ENCODE measurements at regions not wholly inside any gene's neighbourhood (a gene's known extent, or its start where the extent isn't known, plus 50 kb on each side); places are given as distances from the start of the nearest gene placed in this dataset.

DNA sequence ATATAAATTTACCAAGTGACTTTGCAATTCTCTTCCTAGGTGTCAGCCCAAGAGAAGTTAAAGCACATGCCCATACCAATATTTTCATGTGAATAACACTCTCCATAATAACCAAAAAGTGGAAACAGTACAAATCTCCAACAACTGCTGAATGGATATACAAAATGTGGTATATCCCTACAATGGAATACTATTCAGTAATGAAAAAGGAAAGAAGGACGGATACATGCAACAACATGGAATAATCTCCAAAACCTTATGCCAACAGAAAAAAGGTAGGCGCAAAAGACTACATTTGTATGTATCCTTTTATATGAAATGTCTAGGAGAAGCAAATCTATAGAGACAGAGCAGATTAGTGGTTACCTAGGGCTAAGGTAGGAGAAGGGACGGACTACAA lies 487.7 kb upstream of the ID4 start:
- TF ChIP-seq, protein P1, sequence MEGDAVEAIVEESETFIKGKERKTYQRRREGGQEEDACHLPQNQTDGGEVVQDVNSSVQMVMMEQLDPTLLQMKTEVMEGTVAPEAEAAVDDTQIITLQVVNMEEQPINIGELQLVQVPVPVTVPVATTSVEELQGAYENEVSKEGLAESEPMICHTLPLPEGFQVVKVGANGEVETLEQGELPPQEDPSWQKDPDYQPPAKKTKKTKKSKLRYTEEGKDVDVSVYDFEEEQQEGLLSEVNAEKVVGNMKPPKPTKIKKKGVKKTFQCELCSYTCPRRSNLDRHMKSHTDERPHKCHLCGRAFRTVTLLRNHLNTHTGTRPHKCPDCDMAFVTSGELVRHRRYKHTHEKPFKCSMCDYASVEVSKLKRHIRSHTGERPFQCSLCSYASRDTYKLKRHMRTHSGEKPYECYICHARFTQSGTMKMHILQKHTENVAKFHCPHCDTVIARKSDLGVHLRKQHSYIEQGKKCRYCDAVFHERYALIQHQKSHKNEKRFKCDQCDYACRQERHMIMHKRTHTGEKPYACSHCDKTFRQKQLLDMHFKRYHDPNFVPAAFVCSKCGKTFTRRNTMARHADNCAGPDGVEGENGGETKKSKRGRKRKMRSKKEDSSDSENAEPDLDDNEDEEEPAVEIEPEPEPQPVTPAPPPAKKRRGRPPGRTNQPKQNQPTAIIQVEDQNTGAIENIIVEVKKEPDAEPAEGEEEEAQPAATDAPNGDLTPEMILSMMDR (IDR thresholded peaks at IDR 0.05) = no peak
- H3K9ac ChIP-seq (ENCODE audit: low read depth in 2 of 2, low read length in 2 of 2) = no peak overlapping the region
- intact Hi-C loops (cut with DNase I) = no loop called here

DNA sequence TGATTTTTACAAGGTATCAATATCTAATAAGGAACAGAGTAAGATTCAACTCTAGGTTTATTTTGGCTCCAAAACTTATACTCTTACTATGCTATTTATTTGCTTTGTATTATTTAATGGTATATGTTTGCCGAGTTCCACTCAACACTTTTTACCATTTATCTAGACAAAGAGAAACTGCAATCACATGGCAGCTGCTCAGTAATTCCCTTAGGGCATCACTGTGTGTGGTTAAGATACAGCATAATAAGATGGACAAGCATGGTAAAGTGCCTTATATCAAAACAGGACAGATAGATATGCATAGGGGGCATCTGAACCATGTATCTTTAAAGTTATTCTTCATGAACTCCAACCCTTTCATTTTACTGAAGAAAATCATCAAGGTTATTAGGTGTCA lies 483.0 kb upstream of the ID4 start:
- Histone ChIP-seq H3K9me3 (no peaks in the 10 kb centered on the region), H3K9ac (ENCODE audit: low read depth in 2 of 2, low read length in 2 of 2) (no peak overlapping the region), H3K4me1 (no peaks in the 10 kb centered on the region), H3K27ac (no peak overlapping the region), H3K27me3 (no peaks in the 10 kb centered on the region), H3K36me3 (no peaks in the 10 kb centered on the region), H3K4me3 (no peak overlapping the region)
- intact Hi-C loops (cut with DNase I) = no loop called here
- DNase-seq = no peak
- TF ChIP-seq, protein P1 (IDR thresholded peaks at IDR 0.05) = no peak

More for the DNA sequence above, 487.7 kb upstream of the ID4 start:
- no peak overlapping the region for H3K4me3 ChIP-seq
- H3K36me3 ChIP-seq = no peaks in the 10 kb centered on the region
- DNase-seq = no peak
- H3K4me1 ChIP-seq = no peaks in the 10 kb centered on the region
- no peaks in the 10 kb centered on the region for H3K9me3 ChIP-seq
- no peaks in the 10 kb centered on the region for H3K27me3 ChIP-seq
- H3K27ac ChIP-seq = no peak overlapping the region

DNA sequence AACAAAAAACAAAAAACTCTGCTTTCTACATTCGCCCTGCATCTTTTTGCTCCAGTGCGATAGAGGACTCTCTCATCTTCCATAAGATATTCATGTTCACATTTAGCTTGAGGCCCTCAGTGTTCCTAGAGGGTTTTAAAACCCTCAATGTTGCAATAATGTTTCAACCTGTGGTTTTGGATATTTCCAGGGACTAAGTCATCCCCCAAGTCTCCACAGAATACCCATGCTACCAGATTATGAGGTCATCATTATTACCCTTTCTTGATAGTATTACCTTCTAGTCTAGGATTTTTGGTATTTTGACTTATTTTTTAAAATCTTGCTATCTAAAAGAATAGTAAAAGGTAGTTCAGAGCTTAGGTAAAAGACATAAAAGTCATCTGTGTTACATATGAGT lies 480.5 kb upstream of the ID4 start:
- Histone ChIP-seq H3K27ac (no peak overlapping the region), H3K36me3 (no peaks in the 10 kb centered on the region), H3K9me3 (no peaks in the 10 kb centered on the region), H3K4me1 (no peaks in the 10 kb centered on the region), H3K4me3 (no peak overlapping the region), H3K27me3 (no peaks in the 10 kb centered on the region), H3K9ac (ENCODE audit: low read depth in 2 of 2, low read length in 2 of 2) (no peak overlapping the region)
- no peak for DNase-seq
- TF ChIP-seq, protein P1 (IDR thresholded peaks at IDR 0.05) = no peak
- intact Hi-C loops (cut with DNase I) = no loop called here

DNA sequence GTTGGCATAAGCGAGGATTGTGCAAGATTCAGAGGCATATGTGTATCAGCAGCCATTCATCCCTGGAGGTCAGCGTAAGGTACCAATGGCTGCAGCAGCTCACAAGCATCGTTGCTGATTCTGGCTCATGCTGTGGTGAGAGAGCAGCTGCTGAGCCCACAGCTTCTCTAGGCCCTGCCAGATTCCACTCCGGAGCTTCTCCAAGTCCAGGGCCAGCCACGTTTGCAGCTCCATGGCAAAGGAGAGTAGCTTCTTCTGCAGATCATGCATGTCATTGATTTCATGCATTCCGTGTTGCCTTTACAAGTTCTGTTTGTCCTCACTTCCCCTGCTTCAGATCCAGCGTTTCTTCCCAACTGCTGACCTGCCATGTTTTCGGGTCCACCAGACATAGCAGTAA lies 474.8 kb upstream of the ID4 start:
- DNase-seq = no peak
- no peak overlapping the region for H3K9ac ChIP-seq (ENCODE audit: low read depth in 2 of 2, low read length in 2 of 2)
- intact Hi-C loops (cut with DNase I) = loop anchor here (10.0 kb wide), 1 partner anchor 232 kb away; no protein-coding TSS in a partner anchor
- no peaks in the 10 kb centered on the region for H3K36me3 ChIP-seq
- no peaks in the 10 kb centered on the region for H3K4me1 ChIP-seq
- TF ChIP-seq, protein P1 (IDR thresholded peaks at IDR 0.05) = no peak
- H3K27ac ChIP-seq = no peak overlapping the region
- H3K9me3 ChIP-seq = no peaks in the 10 kb centered on the region
- no peak overlapping the region for H3K4me3 ChIP-seq
- no peaks in the 10 kb centered on the region for H3K27me3 ChIP-seq

DNA sequence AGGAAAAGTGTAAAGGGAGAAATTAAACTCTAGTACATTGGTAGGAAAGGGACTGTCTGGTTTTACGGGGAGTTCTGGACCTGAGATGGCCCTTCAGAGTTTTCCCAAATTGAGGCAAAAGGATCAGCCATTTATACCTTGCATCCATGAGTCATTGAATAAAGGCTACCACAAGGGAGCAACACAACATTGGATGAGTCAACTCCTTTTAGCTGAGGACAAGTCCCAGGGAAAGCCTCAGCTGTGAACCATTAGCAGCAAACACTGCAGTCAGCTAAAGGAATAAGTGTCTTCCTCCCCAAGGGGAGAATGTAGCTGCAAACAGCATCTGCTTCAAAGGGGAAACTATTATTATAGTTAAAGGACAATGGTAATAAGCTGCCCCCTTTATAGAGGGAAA lies 468.7 kb upstream of the ID4 start:
- intact Hi-C loops (cut with DNase I) = loop anchor here (10.0 kb wide), 1 partner anchor 226 kb away; no protein-coding TSS in a partner anchor
- Histone ChIP-seq H3K27ac (no peak overlapping the region), H3K36me3 (no peaks in the 10 kb centered on the region), H3K4me1 (no peaks in the 10 kb centered on the region), H3K9ac (ENCODE audit: low read depth in 2 of 2, low read length in 2 of 2) (no peak overlapping the region), H3K27me3 (no peaks in the 10 kb centered on the region), H3K9me3 (no peaks in the 10 kb centered on the region), H3K4me3 (no peak overlapping the region)
- no peak for DNase-seq
- TF ChIP-seq, protein P1 (IDR thresholded peaks at IDR 0.05) = no peak
